WI38 (cell line): ENCODE measurements at regions not wholly inside any gene's neighbourhood (a gene's known extent, or its start where the extent isn't known, plus 50 kb on each side); places are given as distances from the start of the nearest gene placed in this dataset.
A peak's percentile ranks its signal among the peaks of the same experiment; 100 is the strongest.

Experiments
- H3K4me3 ChIP-seq: 2 replicates; pipeline ENCODE4 v1.5.1; 2011; ENCODE audit warnings: low read depth, mild to moderate bottlenecking, control low read depth, low read length
- TF ChIP-seq, protein P1 (sequence below): IDR thresholded peaks from 2 replicates; pipeline ENCODE4 v1.5.1; 2012; ENCODE audit warnings: low read depth, mild to moderate bottlenecking, control low read depth, low read length

DNA sequence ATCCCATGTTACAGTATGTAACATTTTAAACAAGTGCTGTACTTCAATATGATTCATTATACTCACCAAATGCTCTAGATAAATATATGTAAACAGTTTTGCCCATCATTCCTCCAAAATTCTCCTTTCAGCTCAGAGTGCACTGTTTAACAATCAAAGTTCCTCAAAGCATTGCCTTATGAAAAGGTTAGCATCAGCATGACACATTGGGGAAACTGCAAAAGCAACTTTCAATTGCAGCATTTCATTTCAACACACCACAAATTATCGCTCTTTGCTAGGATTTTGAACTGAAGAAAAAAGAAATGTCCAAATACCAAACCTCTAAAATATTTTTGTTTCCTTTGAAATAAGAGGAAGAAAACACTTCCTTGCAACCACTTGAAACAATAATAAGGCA is 413.2 kb downstream of the FLRT2 start:
- TF ChIP-seq, protein P1, sequence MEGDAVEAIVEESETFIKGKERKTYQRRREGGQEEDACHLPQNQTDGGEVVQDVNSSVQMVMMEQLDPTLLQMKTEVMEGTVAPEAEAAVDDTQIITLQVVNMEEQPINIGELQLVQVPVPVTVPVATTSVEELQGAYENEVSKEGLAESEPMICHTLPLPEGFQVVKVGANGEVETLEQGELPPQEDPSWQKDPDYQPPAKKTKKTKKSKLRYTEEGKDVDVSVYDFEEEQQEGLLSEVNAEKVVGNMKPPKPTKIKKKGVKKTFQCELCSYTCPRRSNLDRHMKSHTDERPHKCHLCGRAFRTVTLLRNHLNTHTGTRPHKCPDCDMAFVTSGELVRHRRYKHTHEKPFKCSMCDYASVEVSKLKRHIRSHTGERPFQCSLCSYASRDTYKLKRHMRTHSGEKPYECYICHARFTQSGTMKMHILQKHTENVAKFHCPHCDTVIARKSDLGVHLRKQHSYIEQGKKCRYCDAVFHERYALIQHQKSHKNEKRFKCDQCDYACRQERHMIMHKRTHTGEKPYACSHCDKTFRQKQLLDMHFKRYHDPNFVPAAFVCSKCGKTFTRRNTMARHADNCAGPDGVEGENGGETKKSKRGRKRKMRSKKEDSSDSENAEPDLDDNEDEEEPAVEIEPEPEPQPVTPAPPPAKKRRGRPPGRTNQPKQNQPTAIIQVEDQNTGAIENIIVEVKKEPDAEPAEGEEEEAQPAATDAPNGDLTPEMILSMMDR = no peak
- H3K4me3 ChIP-seq = no peak overlapping the region

DNA sequence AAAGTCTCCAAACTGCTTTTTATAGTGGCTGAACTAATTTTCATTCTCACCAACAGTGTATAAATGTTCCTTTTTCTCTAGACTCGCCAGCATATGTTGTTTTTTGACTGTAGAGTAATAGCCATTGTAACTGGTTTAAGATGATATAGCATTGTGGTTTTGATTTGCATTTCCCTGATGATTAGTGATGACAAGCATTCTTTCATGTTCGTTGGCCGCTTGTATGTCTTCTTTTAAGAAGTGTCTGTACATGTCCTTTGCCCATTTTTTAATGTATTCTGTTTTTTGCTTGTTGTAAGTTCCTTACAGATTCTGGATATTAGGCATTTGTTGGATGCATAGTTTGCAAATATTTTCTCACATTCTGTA is 404.9 kb downstream of the FLRT2 start:
- H3K4me3 ChIP-seq = peak overlapping the region; percentile 52

DNA sequence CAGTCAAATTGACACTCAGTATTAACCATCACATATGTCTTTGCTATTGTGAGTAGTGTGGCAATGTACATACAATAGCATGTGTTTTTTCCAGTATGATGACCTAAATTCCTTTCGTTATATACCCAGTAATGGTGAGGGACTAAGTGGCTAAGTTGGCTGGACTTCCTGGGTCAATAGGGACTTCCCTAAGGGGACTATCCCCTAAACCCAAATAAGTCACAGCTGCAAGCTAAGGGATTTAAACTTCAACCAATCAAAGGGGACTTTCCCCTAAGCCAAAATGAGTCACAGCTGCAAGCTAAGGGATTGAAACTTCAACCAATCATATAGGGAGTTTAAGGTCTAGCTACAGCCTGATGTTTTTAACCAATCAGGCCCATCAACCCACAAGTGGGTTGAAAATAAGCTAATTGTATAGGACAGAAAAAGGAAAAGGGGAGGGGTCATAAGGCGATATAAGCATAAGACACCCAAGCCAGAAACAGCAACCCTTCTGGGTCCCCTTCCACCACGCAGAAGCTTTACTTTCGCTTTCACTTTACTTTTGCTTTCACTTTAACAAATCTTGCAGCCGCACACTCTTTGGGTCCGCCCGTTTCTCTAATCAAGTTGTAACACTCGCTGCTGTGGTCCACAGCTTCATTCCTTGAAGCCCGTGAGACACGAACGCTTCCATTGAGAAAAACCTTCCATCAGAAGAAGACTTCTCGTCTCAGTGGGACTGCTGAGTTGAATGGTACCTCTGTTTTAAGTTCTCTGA is 404.4 kb downstream of the FLRT2 start:
- TF ChIP-seq, protein P1 = no peak
- H3K4me3 ChIP-seq = peak overlapping the region; percentile 52

More for the DNA sequence above, 404.9 kb downstream of the FLRT2 start:
- TF ChIP-seq, protein P1 = no peak

DNA sequence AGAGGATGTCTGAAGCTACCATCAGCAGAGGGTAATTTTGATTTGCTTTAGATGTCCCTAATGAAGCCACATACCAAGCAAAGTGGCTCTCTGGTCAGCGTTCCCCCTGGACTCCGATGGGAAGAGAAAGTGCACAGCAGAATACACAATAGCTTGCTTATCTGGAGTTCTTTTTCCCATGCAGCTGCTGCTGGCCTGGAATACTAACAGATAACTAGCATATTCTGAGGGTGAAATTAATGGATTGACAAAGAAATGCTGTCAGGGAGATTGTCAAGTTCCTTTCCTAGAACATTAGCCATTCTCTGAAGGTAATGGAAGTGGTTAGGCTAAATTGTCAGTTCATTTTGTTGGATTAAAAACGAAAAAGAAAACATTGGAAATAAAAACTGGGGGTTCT is 391.3 kb downstream of the FLRT2 start:
- H3K4me3 ChIP-seq = no peak overlapping the region
- TF ChIP-seq, protein P1 = no peak

DNA sequence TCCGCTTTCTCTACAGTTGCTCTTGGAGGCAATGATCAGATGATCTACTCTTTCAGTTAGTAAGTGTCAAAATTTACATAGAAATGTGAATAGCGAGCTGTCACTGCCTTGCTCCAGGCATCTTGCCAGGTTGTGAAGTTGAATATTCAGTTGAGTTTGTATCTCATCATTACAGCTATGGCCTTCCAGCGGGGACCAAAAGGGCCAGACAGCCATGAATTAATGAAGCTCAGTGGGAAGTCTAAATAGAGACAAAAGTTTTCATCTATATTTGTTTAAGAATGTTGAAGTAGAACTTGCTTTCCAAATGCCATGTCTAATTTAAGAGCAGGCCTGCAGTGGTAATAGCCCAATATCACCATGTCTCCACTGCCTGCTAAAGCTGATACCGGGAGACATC is 387.8 kb downstream of the FLRT2 start:
- TF ChIP-seq, protein P1 = no peak
- H3K4me3 ChIP-seq = no peak overlapping the region

DNA sequence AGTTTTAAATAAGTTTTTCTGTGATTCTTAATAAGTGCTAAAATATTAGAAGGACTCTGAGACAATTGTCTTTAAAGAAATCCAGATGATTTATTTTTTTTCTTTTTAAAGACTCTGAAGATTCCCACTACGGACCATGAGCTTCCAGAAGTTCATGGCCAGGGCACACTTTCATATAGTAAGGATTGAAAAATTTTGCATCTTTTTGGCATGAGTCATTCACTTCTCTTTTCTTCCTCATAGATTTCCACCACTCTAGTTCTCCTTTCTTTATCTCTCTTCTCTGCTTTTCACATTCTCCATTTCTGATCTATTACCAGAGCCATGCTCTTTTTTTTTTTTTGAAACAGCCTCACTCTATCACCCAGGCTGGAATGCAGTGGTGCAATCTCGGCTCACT is 385.8 kb downstream of the FLRT2 start:
- H3K4me3 ChIP-seq = no peak overlapping the region
- TF ChIP-seq, protein P1 = no peak

DNA sequence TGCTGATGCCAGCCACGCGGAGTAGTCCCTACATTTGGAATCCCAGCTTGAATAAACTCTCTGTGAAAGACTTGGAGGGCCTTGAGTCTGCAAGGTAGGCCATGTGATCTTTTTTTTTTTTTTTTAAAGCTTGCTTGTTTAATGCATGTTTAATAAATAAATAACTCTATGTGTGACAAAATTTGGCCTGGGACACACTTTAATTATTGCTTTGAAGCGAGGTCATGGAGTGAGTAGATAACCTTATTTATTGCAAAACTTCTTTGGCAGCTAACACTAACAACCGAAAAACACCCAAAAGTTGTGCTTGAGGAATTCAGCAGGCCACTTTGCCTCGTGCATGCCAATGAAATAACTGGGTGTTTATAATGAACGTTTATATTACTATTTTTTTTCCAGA is 382.2 kb downstream of the FLRT2 start:
- H3K4me3 ChIP-seq = no peak overlapping the region
- TF ChIP-seq, protein P1 = no peak
